ENCODE measurements at regions not wholly inside any gene's neighbourhood (a gene's known extent, or its start where the extent isn't known, plus 50 kb on each side); places are given as distances from the start of the nearest gene placed in this dataset.

DNA sequence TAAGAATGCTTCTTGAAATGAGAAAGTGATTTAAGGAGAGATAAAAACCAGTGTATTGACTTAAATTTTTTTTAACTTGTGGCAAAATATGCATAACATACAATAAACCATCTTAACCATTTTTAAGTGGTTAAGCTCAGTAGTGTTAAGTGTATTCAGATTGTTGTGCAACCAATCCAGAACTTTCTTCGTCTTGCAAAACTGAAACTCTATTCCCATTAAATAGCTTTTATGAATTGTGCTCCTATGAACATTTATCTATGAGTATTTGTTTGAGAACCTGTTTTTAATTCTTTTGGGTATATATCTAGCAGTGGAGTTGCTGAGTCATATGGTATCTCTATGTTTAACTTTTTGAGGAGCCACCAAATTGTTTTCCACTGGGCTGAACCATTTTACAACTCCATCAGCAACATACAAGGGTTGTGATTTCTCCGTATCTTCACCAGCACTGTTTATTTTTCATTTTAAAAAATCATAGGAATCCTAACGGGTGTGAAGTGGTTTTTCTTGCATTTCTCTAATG is 76.6 kb upstream of the ACTBL2 start:
- no peaks in the 10 kb centered on the region for H3K36me3 ChIP-seq
- no peaks in the 10 kb centered on the region for H3K9me3 ChIP-seq
- TF ChIP-seq, protein P1, sequence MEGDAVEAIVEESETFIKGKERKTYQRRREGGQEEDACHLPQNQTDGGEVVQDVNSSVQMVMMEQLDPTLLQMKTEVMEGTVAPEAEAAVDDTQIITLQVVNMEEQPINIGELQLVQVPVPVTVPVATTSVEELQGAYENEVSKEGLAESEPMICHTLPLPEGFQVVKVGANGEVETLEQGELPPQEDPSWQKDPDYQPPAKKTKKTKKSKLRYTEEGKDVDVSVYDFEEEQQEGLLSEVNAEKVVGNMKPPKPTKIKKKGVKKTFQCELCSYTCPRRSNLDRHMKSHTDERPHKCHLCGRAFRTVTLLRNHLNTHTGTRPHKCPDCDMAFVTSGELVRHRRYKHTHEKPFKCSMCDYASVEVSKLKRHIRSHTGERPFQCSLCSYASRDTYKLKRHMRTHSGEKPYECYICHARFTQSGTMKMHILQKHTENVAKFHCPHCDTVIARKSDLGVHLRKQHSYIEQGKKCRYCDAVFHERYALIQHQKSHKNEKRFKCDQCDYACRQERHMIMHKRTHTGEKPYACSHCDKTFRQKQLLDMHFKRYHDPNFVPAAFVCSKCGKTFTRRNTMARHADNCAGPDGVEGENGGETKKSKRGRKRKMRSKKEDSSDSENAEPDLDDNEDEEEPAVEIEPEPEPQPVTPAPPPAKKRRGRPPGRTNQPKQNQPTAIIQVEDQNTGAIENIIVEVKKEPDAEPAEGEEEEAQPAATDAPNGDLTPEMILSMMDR (IDR thresholded peaks at IDR 0.05), result no peak
- no peak overlapping the region for H3K4me3 ChIP-seq
- no peak for DNase-seq (ENCODE audit: low spot score)
- H3K27ac ChIP-seq, result no peak overlapping the region
- no peaks in the 10 kb centered on the region for H3K4me1 ChIP-seq
- no peaks in the 10 kb centered on the region for H3K27me3 ChIP-seq

- Histone ChIP-seq H3K27ac (no peak overlapping the region), H3K36me3 (no peaks in the 10 kb centered on the region), H3K27me3 (no peaks in the 10 kb centered on the region), H3K4me1 (no peaks in the 10 kb centered on the region), H3K4me3 (no peak overlapping the region), H3K9me3 (no peaks in the 10 kb centered on the region)
- TF ChIP-seq, protein P1 (IDR thresholded peaks at IDR 0.05), result no peak
- DNase-seq (ENCODE audit: low spot score), result no peak
Observed at GRCh38 chr5:57552033-57552432, 69.4 kb upstream of the ACTBL2 start.

- TF ChIP-seq, protein P1 (IDR thresholded peaks at IDR 0.05), result no peak
- no peaks in the 10 kb centered on the region for H3K36me3 ChIP-seq
Observed at GRCh38 chr5:57551251-57551650, 68.6 kb upstream of the ACTBL2 start.

DNA sequence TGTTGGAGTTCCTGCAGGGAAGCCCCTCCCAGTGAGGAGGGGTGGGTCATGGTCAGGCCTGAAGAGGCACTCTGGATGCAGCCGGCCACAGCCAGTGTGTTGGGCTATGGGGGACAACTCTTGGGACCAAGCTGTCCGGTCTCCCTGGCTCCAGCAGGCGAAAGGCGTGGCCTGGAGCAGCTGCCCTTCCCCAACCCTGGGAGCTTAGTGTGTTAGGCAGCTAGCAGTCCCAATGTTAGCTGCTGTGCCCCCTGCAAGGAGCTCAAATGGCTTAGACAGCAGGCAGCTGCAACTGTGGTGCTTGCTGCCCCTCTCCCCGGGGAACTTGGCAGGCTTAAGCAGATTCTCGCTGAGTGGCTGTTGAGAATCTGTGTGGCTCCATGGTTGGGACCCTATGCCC is 67.5 kb upstream of the ACTBL2 start:
- Histone ChIP-seq H3K27ac (no peak overlapping the region), H3K27me3 (no peaks in the 10 kb centered on the region), H3K4me3 (no peak overlapping the region), H3K4me1 (no peaks in the 10 kb centered on the region), H3K9me3 (no peaks in the 10 kb centered on the region), H3K36me3 (no peaks in the 10 kb centered on the region)
- DNase-seq (ENCODE audit: low spot score), result no peak
- TF ChIP-seq, protein P1 (IDR thresholded peaks at IDR 0.05), result no peak

More at GRCh38 chr5:57551251-57551650, 68.6 kb upstream of the ACTBL2 start:
- Histone ChIP-seq H3K9me3 (no peaks in the 10 kb centered on the region), H3K27ac (no peak overlapping the region), H3K4me1 (no peaks in the 10 kb centered on the region), H3K27me3 (no peaks in the 10 kb centered on the region), H3K4me3 (no peak overlapping the region)
- no peak for DNase-seq (ENCODE audit: low spot score)

DNA sequence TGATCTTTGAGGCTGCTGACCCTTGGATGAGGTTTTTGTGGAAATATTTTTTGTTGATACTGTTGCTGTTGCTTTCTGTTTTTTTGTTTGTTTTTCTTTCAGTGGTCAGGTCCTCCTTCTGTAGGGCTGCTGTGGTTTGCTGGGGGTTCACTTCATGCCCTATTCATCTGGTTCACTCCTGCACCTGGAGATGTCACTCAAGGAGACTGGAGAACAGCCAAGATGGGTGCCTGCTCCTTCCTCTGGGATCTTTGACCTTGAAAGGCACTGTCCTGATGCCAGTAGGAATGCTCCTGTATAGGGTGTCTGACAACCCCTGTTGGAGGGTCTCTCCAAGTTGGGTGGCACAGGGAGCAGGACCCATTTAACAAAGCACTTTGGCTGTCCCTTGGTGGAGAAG is 67.0 kb upstream of the ACTBL2 start:
- TF ChIP-seq, protein P1 (IDR thresholded peaks at IDR 0.05), result no peak
- H3K27ac ChIP-seq, result no peak overlapping the region
- no peak overlapping the region for H3K4me3 ChIP-seq
- H3K27me3 ChIP-seq, result no peaks in the 10 kb centered on the region
- no peaks in the 10 kb centered on the region for H3K36me3 ChIP-seq
- DNase-seq (ENCODE audit: low spot score), result no peak
- H3K4me1 ChIP-seq, result no peaks in the 10 kb centered on the region
- H3K9me3 ChIP-seq, result no peaks in the 10 kb centered on the region

GRCh38 chr5:57540823-57541222 is 58.2 kb upstream of the ACTBL2 start:
- Histone ChIP-seq H3K36me3 (no peaks in the 10 kb centered on the region), H3K4me1 (no peaks in the 10 kb centered on the region), H3K9me3 (no peaks in the 10 kb centered on the region), H3K27ac (no peak overlapping the region), H3K4me3 (no peak overlapping the region), H3K27me3 (no peaks in the 10 kb centered on the region)
- no peak for DNase-seq (ENCODE audit: low spot score)
- TF ChIP-seq, protein P1 (IDR thresholded peaks at IDR 0.05), result no peak
